ENCODE measurements at regions not wholly inside any gene's neighbourhood (a gene's known extent, or its start where the extent isn't known, plus 50 kb on each side); places are given as distances from the start of the nearest gene placed in this dataset.

GRCh38 chr12:60201891-60202290 is 606.1 kb downstream of the SLC16A7 start:
- TF ChIP-seq CTCF (optimal IDR thresholded peaks at IDR 0.05 in 1 of 3, IDR thresholded peaks at IDR 0.05 in 1 of 3, conservative IDR thresholded peaks at IDR 0.05 in 1 of 3; ENCODE audit: extremely low read depth in 1 of 3, insufficient read depth in 2 of 3, low read length in 3 of 3) (no peak), EZH2 (IDR thresholded peaks at IDR 0.05; ENCODE audit: low read length) (no peak)
- Histone ChIP-seq H3K27me3 (ENCODE audit: control insufficient read depth, extremely low read depth, insufficient read depth, low read length) (no peaks in the 10 kb centered on the region), H3K9ac (ENCODE audit: control insufficient read depth, extremely low read depth, insufficient read depth, low read length) (no peak overlapping the region), H3K27ac (ENCODE audit: control insufficient read depth, insufficient read depth, low read length) (no peak overlapping the region), H3K4me2 (ENCODE audit: control insufficient read depth, extremely low read depth, insufficient read depth, low read depth, low read length) (no peak overlapping the region), H2AFZ (ENCODE audit: control insufficient read depth, low read length) (no peak overlapping the region), H3K4me1 (ENCODE audit: control insufficient read depth, extremely low read depth, insufficient read depth, low read length) (peaks cover 2% of the 10 kb centered on the region), H3K9me3 (ENCODE audit: control insufficient read depth, low read depth, low read length) (no peaks in the 10 kb centered on the region), H3K9me1 (ENCODE audit: control insufficient read depth, extremely low read depth, insufficient read depth, low read length) (no peaks in the 10 kb centered on the region), H4K20me1 (ENCODE audit: control insufficient read depth, extremely low read depth, insufficient read depth, low read length) (no peaks in the 10 kb centered on the region), H3K79me2 (ENCODE audit: control insufficient read depth, insufficient read depth, low read length) (no peaks in the 10 kb centered on the region), H3K36me3 (ENCODE audit: control insufficient read depth in 2 of 2, extremely low read depth in 1 of 2, insufficient read depth in 2 of 2, low read length in 2 of 2) (no peaks in the 10 kb centered on the region), H3K4me3 (ENCODE audit: control insufficient read depth in 2 of 3, extremely low read depth in 1 of 3, insufficient read depth in 2 of 3, low read depth in 1 of 3, low read length in 3 of 3) (no peak overlapping the region)
- FAIRE-seq, result no peak
- dilution Hi-C loops (cut with MboI; ENCODE audit: extremely low pct_ligation_motif_present, low sequenced_read_pairs), result no loop called here
- DNase-seq (ENCODE audit: low read depth, low spot score), result no peak

- DNase-seq (ENCODE audit: low read depth, low spot score) (no peak), FAIRE-seq (peak; percentile 70)
- Histone ChIP-seq H3K79me2 (ENCODE audit: control insufficient read depth, insufficient read depth, low read length) (no peaks in the 10 kb centered on the region), H3K4me2 (ENCODE audit: control insufficient read depth, extremely low read depth, insufficient read depth, low read depth, low read length) (no peak overlapping the region), H3K9me3 (ENCODE audit: control insufficient read depth, low read depth, low read length) (no peaks in the 10 kb centered on the region), H4K20me1 (ENCODE audit: control insufficient read depth, extremely low read depth, insufficient read depth, low read length) (no peaks in the 10 kb centered on the region), H3K27me3 (ENCODE audit: control insufficient read depth, extremely low read depth, insufficient read depth, low read length) (no peaks in the 10 kb centered on the region), H3K27ac (ENCODE audit: control insufficient read depth, insufficient read depth, low read length) (no peak overlapping the region), H3K4me1 (ENCODE audit: control insufficient read depth, extremely low read depth, insufficient read depth, low read length) (peaks cover 2% of the 10 kb centered on the region), H3K36me3 (ENCODE audit: control insufficient read depth in 2 of 2, extremely low read depth in 1 of 2, insufficient read depth in 2 of 2, low read length in 2 of 2) (no peaks in the 10 kb centered on the region), H2AFZ (ENCODE audit: control insufficient read depth, low read length) (no peak overlapping the region), H3K9ac (ENCODE audit: control insufficient read depth, extremely low read depth, insufficient read depth, low read length) (no peak overlapping the region), H3K4me3 (ENCODE audit: control insufficient read depth in 2 of 3, extremely low read depth in 1 of 3, insufficient read depth in 2 of 3, low read depth in 1 of 3, low read length in 3 of 3) (no peak overlapping the region), H3K9me1 (ENCODE audit: control insufficient read depth, extremely low read depth, insufficient read depth, low read length) (no peaks in the 10 kb centered on the region)
- dilution Hi-C loops (cut with MboI; ENCODE audit: extremely low pct_ligation_motif_present, low sequenced_read_pairs), result no loop called here
- no peak for TF ChIP-seq CTCF (optimal IDR thresholded peaks at IDR 0.05 in 1 of 3, IDR thresholded peaks at IDR 0.05 in 1 of 3, conservative IDR thresholded peaks at IDR 0.05 in 1 of 3; ENCODE audit: extremely low read depth in 1 of 3, insufficient read depth in 2 of 3, low read length in 3 of 3)
- no peak for TF ChIP-seq EZH2 (IDR thresholded peaks at IDR 0.05; ENCODE audit: low read length)
These were observed 609.7 kb downstream of the SLC16A7 start for GRCh38 chr12:60205500-60205899.
